Urinary bladder (tissue), 3 donors: ENCODE measurements at regions not wholly inside any gene's neighbourhood (a gene's known extent, or its start where the extent isn't known, plus 50 kb on each side); places are given as distances from the start of the nearest gene placed in this dataset.

Source experiments
- DNase-seq: peaks from one replicate; pipeline ENCODE4 v3.0.0-alpha.2; 2015; ENCODE audit errors: extremely low spot score
- H3K27ac ChIP-seq: one replicate; pipeline ENCODE4 v1.5.1; 2013; ENCODE audit warnings: low read depth, mild to moderate bottlenecking, moderate library complexity
- H3K36me3 ChIP-seq: one replicate; pipeline ENCODE4 v1.6.1; 2013; ENCODE audit warnings: mild to moderate bottlenecking, moderate library complexity; ENCODE audit not compliant: insufficient read depth
- H3K4me1 ChIP-seq: one replicate; pipeline ENCODE4 v1.6.1; 2013; ENCODE audit warnings: mild to moderate bottlenecking, moderate library complexity; ENCODE audit not compliant: insufficient read depth
- H3K4me3 ChIP-seq: one replicate; pipeline ENCODE4 v1.5.1; 2013; ENCODE audit warnings: low read depth, low read length
- WGBS: extraction: QIAGEN DNeasy Blood & Tissue Kit; methylation state at CpG from one replicate; pipeline ENCODE4 v1.1.7; 2013; 5-methylcytosine and 5-hydroxymethylcytosine counted together
- donor health status: healthy with polysubstance abuse.
- donor health status: healthy.

- no peak overlapping the region for H3K4me3 ChIP-seq
- no peaks in the 10 kb centered on the region for H3K4me1 ChIP-seq
- 81% methylated on average over 2 of the region's 2 CpGs for WGBS
- no peaks in the 10 kb centered on the region for H3K36me3 ChIP-seq
- H3K27ac ChIP-seq: no peak overlapping the region
- DNase-seq: no peak
Measured at GRCh38 chr13:21757763-21758162, 86.9 kb downstream of the FGF9 start.

GRCh38 chr13:21758441-21758840, 87.6 kb downstream of the FGF9 start:
- DNase-seq: no peak
- H3K36me3 ChIP-seq: no peaks in the 10 kb centered on the region
- no peak overlapping the region for H3K4me3 ChIP-seq
- H3K27ac ChIP-seq: no peak overlapping the region
- WGBS: 90% methylated on average over 5 of the region's 5 CpGs
- H3K4me1 ChIP-seq: no peaks in the 10 kb centered on the region

GRCh38 chr13:21759463-21759862, 88.6 kb downstream of the FGF9 start:
- Histone ChIP-seq H3K27ac (no peak overlapping the region), H3K4me1 (no peaks in the 10 kb centered on the region), H3K4me3 (no peak overlapping the region), H3K36me3 (no peaks in the 10 kb centered on the region)
- no peak for DNase-seq
- 68% methylated on average over 5 of the region's 5 CpGs for WGBS

- no peaks in the 10 kb centered on the region for H3K36me3 ChIP-seq
- 85% methylated on average over 6 of the region's 6 CpGs for WGBS
- H3K4me3 ChIP-seq: no peak overlapping the region
- no peak overlapping the region for H3K27ac ChIP-seq
- H3K4me1 ChIP-seq: no peaks in the 10 kb centered on the region
- DNase-seq: no peak
Measured at GRCh38 chr13:21759911-21760310, 89.0 kb downstream of the FGF9 start.

GRCh38 chr13:21761770-21762169, 90.9 kb downstream of the FGF9 start:
- Histone ChIP-seq H3K36me3 (no peaks in the 10 kb centered on the region), H3K27ac (no peak overlapping the region), H3K4me1 (no peaks in the 10 kb centered on the region), H3K4me3 (no peak overlapping the region)
- no peak for DNase-seq
- 71% methylated on average over 5 of the region's 5 CpGs for WGBS

- H3K36me3 ChIP-seq: no peaks in the 10 kb centered on the region
- 97% methylated on average over 8 of the region's 8 CpGs for WGBS
- DNase-seq: no peak
- H3K27ac ChIP-seq: no peak overlapping the region
- no peaks in the 10 kb centered on the region for H3K4me1 ChIP-seq
- H3K4me3 ChIP-seq: no peak overlapping the region
Measured at GRCh38 chr13:21762512-21762911, 91.6 kb downstream of the FGF9 start.

GRCh38 chr13:21767032-21767431, 96.2 kb downstream of the FGF9 start:
- H3K4me1 ChIP-seq: no peaks in the 10 kb centered on the region
- DNase-seq: no peak
- no peak overlapping the region for H3K4me3 ChIP-seq
- no peak overlapping the region for H3K27ac ChIP-seq
- H3K36me3 ChIP-seq: no peaks in the 10 kb centered on the region
- 87% methylated on average over 8 of the region's 8 CpGs for WGBS

GRCh38 chr13:21771075-21771474, 100.2 kb downstream of the FGF9 start:
- WGBS: 68% methylated on average over 1 of the region's 1 CpG
- no peaks in the 10 kb centered on the region for H3K36me3 ChIP-seq

GRCh38 chr13:21777166-21777565, 106.3 kb downstream of the FGF9 start:
- Histone ChIP-seq H3K4me3 (no peak overlapping the region), H3K36me3 (no peaks in the 10 kb centered on the region), H3K27ac (no peak overlapping the region), H3K4me1 (no peaks in the 10 kb centered on the region)
- DNase-seq: no peak
- WGBS: 74% methylated on average over 1 of the region's 1 CpG

More at GRCh38 chr13:21771075-21771474, 100.2 kb downstream of the FGF9 start:
- no peak overlapping the region for H3K4me3 ChIP-seq
- H3K4me1 ChIP-seq: no peaks in the 10 kb centered on the region
- no peak for DNase-seq
- H3K27ac ChIP-seq: no peak overlapping the region

GRCh38 chr13:21777813-21778212, 106.9 kb downstream of the FGF9 start:
- Histone ChIP-seq H3K36me3 (no peaks in the 10 kb centered on the region), H3K4me1 (no peaks in the 10 kb centered on the region), H3K27ac (no peak overlapping the region), H3K4me3 (no peak overlapping the region)
- 63% methylated on average over 3 of the region's 3 CpGs for WGBS
- no peak for DNase-seq

- H3K4me3 ChIP-seq: no peak overlapping the region
- no peaks in the 10 kb centered on the region for H3K4me1 ChIP-seq
- 85% methylated on average over 2 of the region's 2 CpGs for WGBS
- DNase-seq: no peak
- no peaks in the 10 kb centered on the region for H3K36me3 ChIP-seq
- H3K27ac ChIP-seq: no peak overlapping the region
Measured at GRCh38 chr13:21782736-21783135, 111.9 kb downstream of the FGF9 start.

GRCh38 chr13:21785990-21786389, 115.1 kb downstream of the FGF9 start:
- WGBS: 95% methylated on average over 2 of the region's 2 CpGs
- H3K4me1 ChIP-seq: no peaks in the 10 kb centered on the region
- DNase-seq: no peak

GRCh38 chr13:21796066-21796465, 125.2 kb downstream of the FGF9 start:
- Histone ChIP-seq H3K36me3 (no peaks in the 10 kb centered on the region), H3K4me1 (no peaks in the 10 kb centered on the region), H3K4me3 (no peak overlapping the region), H3K27ac (no peak overlapping the region)
- no peak for DNase-seq
- 52% methylated on average over 5 of the region's 5 CpGs for WGBS

More at GRCh38 chr13:21785990-21786389, 115.1 kb downstream of the FGF9 start:
- H3K36me3 ChIP-seq: no peaks in the 10 kb centered on the region
- H3K4me3 ChIP-seq: no peak overlapping the region
- no peak overlapping the region for H3K27ac ChIP-seq

- no peaks in the 10 kb centered on the region for H3K4me1 ChIP-seq
- no peaks in the 10 kb centered on the region for H3K36me3 ChIP-seq
- no peak for DNase-seq
- WGBS: 74% methylated on average over 11 of the region's 11 CpGs
- H3K27ac ChIP-seq: no peak overlapping the region
- no peak overlapping the region for H3K4me3 ChIP-seq
Measured at GRCh38 chr13:21796775-21797514, 126.1 kb downstream of the FGF9 start.

GRCh38 chr13:21797736-21798135, 126.9 kb downstream of the FGF9 start:
- WGBS: 94% methylated on average over 4 of the region's 4 CpGs
- no peak overlapping the region for H3K4me3 ChIP-seq
- no peaks in the 10 kb centered on the region for H3K36me3 ChIP-seq
- no peak overlapping the region for H3K27ac ChIP-seq
- no peaks in the 10 kb centered on the region for H3K4me1 ChIP-seq
- DNase-seq: no peak
